ENCODE measurements at regions not wholly inside any gene's neighbourhood (a gene's known extent, or its start where the extent isn't known, plus 50 kb on each side); places are given as distances from the start of the nearest gene placed in this dataset.

- TF ChIP-seq CTCF (conservative IDR thresholded peaks at IDR 0.05; ENCODE audit: low read length) (no peak), EZH2phosphoT487 (IDR thresholded peaks at IDR 0.05; ENCODE audit: borderline replicate concordance) (no peak)
Measured at GRCh38 chr5:103353581-103353980, 95.0 kb downstream of the MACIR start.

Data from Loucy (cell line).